ENCODE measurements at regions not wholly inside any gene's neighbourhood (a gene's known extent, or its start where the extent isn't known, plus 50 kb on each side); places are given as distances from the start of the nearest gene placed in this dataset.

DNA sequence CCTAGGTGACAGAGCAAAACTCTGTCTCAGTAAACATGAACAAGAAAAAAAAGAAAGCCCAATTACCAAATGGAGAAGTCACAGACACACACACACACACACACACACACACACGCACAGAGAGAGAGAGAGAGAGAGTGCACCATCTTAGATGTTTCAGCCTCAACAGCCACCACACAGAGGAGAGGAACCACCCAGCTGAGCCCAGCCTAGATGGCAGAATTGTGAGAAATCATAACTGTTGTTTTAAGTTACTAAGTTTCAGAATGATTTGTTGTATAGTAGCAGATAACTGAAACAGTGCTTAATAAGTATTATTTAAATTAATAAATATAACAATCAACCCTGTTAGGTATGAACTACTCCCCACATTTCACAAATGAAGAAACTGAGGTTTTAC is 321.2 kb downstream of the ZNF621 start:
- Mint-ChIP-seq H3K4me3 (ENCODE audit: low read depth, unreplicated experiment) (no peak overlapping the region), H3K27me3 (ENCODE audit: unreplicated experiment) (no peaks in the 10 kb centered on the region), H3K36me3 (ENCODE audit: insufficient read depth, unreplicated experiment) (no peaks in the 10 kb centered on the region), H3K27ac (ENCODE audit: unreplicated experiment) (no peak overlapping the region), H3K4me1 (ENCODE audit: low read depth, unreplicated experiment) (no peaks in the 10 kb centered on the region), H3K9me3 (ENCODE audit: low read depth, unreplicated experiment) (no peaks in the 10 kb centered on the region)
- CTCF ChIA-PET: interaction anchor here (0.6 kb wide), 1 partner anchor 10 kb away, joined by 3 read pairs; no protein-coding TSS in a partner anchor
- DNase-seq: no peak
- no TSS peak for BruUV-seq (replicated peaks)
- TF ChIP-seq, protein P1, sequence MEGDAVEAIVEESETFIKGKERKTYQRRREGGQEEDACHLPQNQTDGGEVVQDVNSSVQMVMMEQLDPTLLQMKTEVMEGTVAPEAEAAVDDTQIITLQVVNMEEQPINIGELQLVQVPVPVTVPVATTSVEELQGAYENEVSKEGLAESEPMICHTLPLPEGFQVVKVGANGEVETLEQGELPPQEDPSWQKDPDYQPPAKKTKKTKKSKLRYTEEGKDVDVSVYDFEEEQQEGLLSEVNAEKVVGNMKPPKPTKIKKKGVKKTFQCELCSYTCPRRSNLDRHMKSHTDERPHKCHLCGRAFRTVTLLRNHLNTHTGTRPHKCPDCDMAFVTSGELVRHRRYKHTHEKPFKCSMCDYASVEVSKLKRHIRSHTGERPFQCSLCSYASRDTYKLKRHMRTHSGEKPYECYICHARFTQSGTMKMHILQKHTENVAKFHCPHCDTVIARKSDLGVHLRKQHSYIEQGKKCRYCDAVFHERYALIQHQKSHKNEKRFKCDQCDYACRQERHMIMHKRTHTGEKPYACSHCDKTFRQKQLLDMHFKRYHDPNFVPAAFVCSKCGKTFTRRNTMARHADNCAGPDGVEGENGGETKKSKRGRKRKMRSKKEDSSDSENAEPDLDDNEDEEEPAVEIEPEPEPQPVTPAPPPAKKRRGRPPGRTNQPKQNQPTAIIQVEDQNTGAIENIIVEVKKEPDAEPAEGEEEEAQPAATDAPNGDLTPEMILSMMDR (IDR thresholded peaks at IDR 0.05; ENCODE audit: unreplicated experiment): no peak
- intact Hi-C loops (cut with micrococcal nuclease; ENCODE audit: unreplicated experiment): no loop called here

DNA sequence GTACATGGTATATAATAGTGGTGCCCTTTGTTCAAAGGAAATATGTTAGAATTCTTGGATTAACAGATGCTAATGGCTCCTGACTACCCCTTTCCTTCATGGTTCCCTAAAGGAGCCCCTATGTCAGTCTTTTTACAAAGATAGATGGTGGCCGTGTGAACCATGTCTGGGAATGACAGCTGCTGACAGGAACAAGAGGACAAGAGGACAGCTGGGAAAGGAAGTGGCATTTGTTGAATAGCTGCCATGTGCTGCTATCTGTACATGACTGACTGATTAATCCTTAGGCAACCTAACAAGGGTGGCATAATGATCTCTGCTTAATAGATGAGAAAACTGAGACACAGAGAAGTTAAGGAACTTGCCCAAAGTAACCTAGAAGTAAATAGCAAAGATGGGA is 321.7 kb downstream of the ZNF621 start:
- Mint-ChIP-seq H3K36me3 (ENCODE audit: insufficient read depth, unreplicated experiment) (no peaks in the 10 kb centered on the region), H3K27ac (ENCODE audit: unreplicated experiment) (no peak overlapping the region), H3K4me3 (ENCODE audit: low read depth, unreplicated experiment) (no peak overlapping the region), H3K27me3 (ENCODE audit: unreplicated experiment) (no peaks in the 10 kb centered on the region), H3K9me3 (ENCODE audit: low read depth, unreplicated experiment) (no peaks in the 10 kb centered on the region), H3K4me1 (ENCODE audit: low read depth, unreplicated experiment) (no peaks in the 10 kb centered on the region)
- TF ChIP-seq, protein P1 (IDR thresholded peaks at IDR 0.05; ENCODE audit: unreplicated experiment): no peak
- CTCF ChIA-PET: no interaction called here
- BruUV-seq (replicated peaks): no TSS peak
- no peak for DNase-seq
- intact Hi-C loops (cut with micrococcal nuclease; ENCODE audit: unreplicated experiment): no loop called here

DNA sequence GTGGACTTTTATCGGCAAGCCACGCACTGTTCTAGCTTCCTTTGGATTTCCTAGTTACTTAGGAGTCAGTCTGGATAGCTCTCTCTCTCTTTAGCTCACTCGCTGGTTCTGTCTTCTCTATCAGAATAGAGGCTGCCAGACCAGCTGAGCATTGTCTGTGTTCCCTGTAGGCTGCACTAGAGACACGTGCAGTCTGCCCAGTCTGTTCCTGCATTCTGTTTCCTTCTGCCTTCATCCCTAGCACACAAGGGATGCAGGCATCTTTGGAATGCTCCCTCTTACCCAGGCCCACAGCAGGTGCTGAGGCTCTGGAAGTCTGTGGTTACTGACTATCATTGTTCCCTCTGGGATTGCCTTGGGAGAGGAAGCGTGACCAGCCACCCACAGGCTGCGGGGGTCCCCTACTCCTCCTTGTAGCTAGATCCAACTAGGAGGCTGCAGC is 322.8 kb downstream of the ZNF621 start:
- no TSS peak for BruUV-seq (replicated peaks)
- H3K4me1 Mint-ChIP-seq (ENCODE audit: low read depth, unreplicated experiment): no peaks in the 10 kb centered on the region
- TF ChIP-seq, protein P1 (IDR thresholded peaks at IDR 0.05; ENCODE audit: unreplicated experiment): no peak
- H3K4me3 Mint-ChIP-seq (ENCODE audit: low read depth, unreplicated experiment): no peak overlapping the region
- H3K36me3 Mint-ChIP-seq (ENCODE audit: insufficient read depth, unreplicated experiment): no peaks in the 10 kb centered on the region
- H3K9me3 Mint-ChIP-seq (ENCODE audit: low read depth, unreplicated experiment): no peaks in the 10 kb centered on the region
- H3K27me3 Mint-ChIP-seq (ENCODE audit: unreplicated experiment): no peaks in the 10 kb centered on the region
- CTCF ChIA-PET: interaction anchor here (1.5 kb wide), 1 partner anchor 11 kb away, joined by 4 read pairs; no protein-coding TSS in a partner anchor
- H3K27ac Mint-ChIP-seq (ENCODE audit: unreplicated experiment): no peak overlapping the region
- DNase-seq: no peak
- intact Hi-C loops (cut with micrococcal nuclease; ENCODE audit: unreplicated experiment): no loop called here

DNA sequence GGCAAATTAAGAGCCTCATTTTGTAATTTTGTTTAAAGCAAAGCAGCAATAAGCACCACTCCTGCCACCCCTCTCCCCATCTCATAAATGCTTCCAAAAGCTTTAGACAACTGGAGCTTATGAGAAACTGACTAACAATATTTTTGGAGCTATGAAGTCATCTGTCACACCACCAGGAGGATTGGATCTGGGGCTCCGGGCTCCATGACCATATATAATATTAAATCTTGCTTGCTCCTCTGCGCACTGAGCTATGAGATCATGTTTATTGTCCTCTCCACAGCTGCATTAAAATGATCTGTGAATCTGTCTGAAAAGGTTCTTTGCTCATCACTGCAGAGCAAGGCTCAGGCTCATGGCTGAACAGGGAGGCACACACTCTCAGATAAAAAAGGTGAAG is 323.7 kb downstream of the ZNF621 start:
- H3K9me3 Mint-ChIP-seq (ENCODE audit: low read depth, unreplicated experiment): no peaks in the 10 kb centered on the region
- H3K27me3 Mint-ChIP-seq (ENCODE audit: unreplicated experiment): no peaks in the 10 kb centered on the region
- TF ChIP-seq, protein P1 (IDR thresholded peaks at IDR 0.05; ENCODE audit: unreplicated experiment): no peak
- CTCF ChIA-PET: interaction anchor here (0.7 to 1.5 kb wide), 2 partner anchors 10 to 90 kb away, joined by 3 to 4 read pairs; no protein-coding TSS in a partner anchor
- H3K27ac Mint-ChIP-seq (ENCODE audit: unreplicated experiment): no peak overlapping the region
- intact Hi-C loops (cut with micrococcal nuclease; ENCODE audit: unreplicated experiment): no loop called here
- H3K4me3 Mint-ChIP-seq (ENCODE audit: low read depth, unreplicated experiment): no peak overlapping the region
- no peak for DNase-seq
- H3K36me3 Mint-ChIP-seq (ENCODE audit: insufficient read depth, unreplicated experiment): no peaks in the 10 kb centered on the region
- no TSS peak for BruUV-seq (replicated peaks)
- no peaks in the 10 kb centered on the region for H3K4me1 Mint-ChIP-seq (ENCODE audit: low read depth, unreplicated experiment)

Data from Calu3 (cell line).